ENCODE measurements at regions not wholly inside any gene's neighbourhood (a gene's known extent, or its start where the extent isn't known, plus 50 kb on each side); places are given as distances from the start of the nearest gene placed in this dataset.

- H3K36me3 ChIP-seq: no peaks in the 10 kb centered on the region
- H3K27me3 ChIP-seq: no peaks in the 10 kb centered on the region
- no peak overlapping the region for H3K4me3 ChIP-seq
- intact Hi-C loops (cut with DNase I; ENCODE audit: low total_unique reads): no loop called here
- no peak for TF ChIP-seq CTCF (IDR thresholded peaks at IDR 0.05)
- H3K9me3 ChIP-seq: no peaks in the 10 kb centered on the region
- H3K27ac ChIP-seq: peak overlapping the region; percentile 52 to 55
- peaks cover 0 to 38% (median under 1%) of the 10 kb centered on the region in 4 donors for H3K4me1 ChIP-seq
- no peak for DNase-seq
These were observed 300.5 kb downstream of the RMST start for GRCh38 chr12:97763113-97763512.

- no peaks in the 10 kb centered on the region for H3K36me3 ChIP-seq
- no peak for TF ChIP-seq CTCF (IDR thresholded peaks at IDR 0.05)
- no peak overlapping the region for H3K4me3 ChIP-seq
- H3K27me3 ChIP-seq: no peaks in the 10 kb centered on the region
- intact Hi-C loops (cut with DNase I; ENCODE audit: low total_unique reads): no loop called here
- H3K4me1 ChIP-seq: peaks cover 0 to 23% (median 0%) of the 10 kb centered on the region in 4 donors
- no peak for DNase-seq
- no peaks in the 10 kb centered on the region for H3K9me3 ChIP-seq
- H3K27ac ChIP-seq: no peak overlapping the region
These were observed 302.1 kb downstream of the RMST start for GRCh38 chr12:97764700-97765099.

GRCh38 chr12:97767347-97767746 is 304.7 kb downstream of the RMST start:
- Histone ChIP-seq H3K9me3 (no peaks in the 10 kb centered on the region), H3K27me3 (no peaks in the 10 kb centered on the region), H3K36me3 (no peaks in the 10 kb centered on the region), H3K27ac (no peak overlapping the region), H3K4me1 (peaks cover 0 to 15% (median 0%) of the 10 kb centered on the region in 4 donors), H3K4me3 (no peak overlapping the region)
- TF ChIP-seq CTCF (IDR thresholded peaks at IDR 0.05): no peak
- no peak for DNase-seq
- intact Hi-C loops (cut with DNase I; ENCODE audit: low total_unique reads): no loop called here

GRCh38 chr12:97778111-97778510 is 315.5 kb downstream of the RMST start:
- Histone ChIP-seq H3K27ac (no peak overlapping the region), H3K36me3 (no peaks in the 10 kb centered on the region), H3K27me3 (no peaks in the 10 kb centered on the region), H3K4me1 (no peaks in the 10 kb centered on the region), H3K9me3 (peaks cover 0 to 7% (median 3%) of the 10 kb centered on the region in 3 donors), H3K4me3 (no peak overlapping the region)
- intact Hi-C loops (cut with DNase I; ENCODE audit: low total_unique reads): no loop called here
- no peak for TF ChIP-seq CTCF (IDR thresholded peaks at IDR 0.05)
- DNase-seq: no peak

GRCh38 chr12:97781342-97781741 is 318.7 kb downstream of the RMST start:
- Histone ChIP-seq H3K9me3 (no peaks in the 10 kb centered on the region), H3K27ac (no peak overlapping the region), H3K4me1 (no peaks in the 10 kb centered on the region), H3K27me3 (no peaks in the 10 kb centered on the region), H3K36me3 (no peaks in the 10 kb centered on the region), H3K4me3 (no peak overlapping the region)
- no peak for DNase-seq
- intact Hi-C loops (cut with DNase I; ENCODE audit: low total_unique reads): no loop called here
- no peak for TF ChIP-seq CTCF (IDR thresholded peaks at IDR 0.05)

- no peaks in the 10 kb centered on the region for H3K9me3 ChIP-seq
- intact Hi-C loops (cut with DNase I; ENCODE audit: low total_unique reads): no loop called here
- TF ChIP-seq CTCF (IDR thresholded peaks at IDR 0.05): no peak
- DNase-seq: no peak
- no peak overlapping the region for H3K4me3 ChIP-seq
- no peak overlapping the region for H3K27ac ChIP-seq
- H3K36me3 ChIP-seq: no peaks in the 10 kb centered on the region
- H3K27me3 ChIP-seq: no peaks in the 10 kb centered on the region
- H3K4me1 ChIP-seq: no peaks in the 10 kb centered on the region
These were observed 322.3 kb downstream of the RMST start for GRCh38 chr12:97784904-97785303.

Measured in tibial artery (tissue), 4 donors.